BJ (cell line): ENCODE measurements at regions not wholly inside any gene's neighbourhood (a gene's known extent, or its start where the extent isn't known, plus 50 kb on each side); places are given as distances from the start of the nearest gene placed in this dataset.

Source experiments
- CTCF ChIA-PET: fragments of 350-600 bp; formaldehyde crosslinking; extraction: SDS; loops from one replicate; lab custom pipeline; 2021; ENCODE audit warnings: antibody characterized with exemption, inconsistent platforms; lab: Yijun Ruan, JAX
- POLR2A ChIA-PET: fragments of 300-600 bp; sonication (Branson Sonifier 250); formaldehyde crosslinking; extraction: SDS; loops from one replicate; lab custom pipeline; 2021; ENCODE audit warnings: antibody characterized with exemption; lab: Charles Lee
- DNase-seq: peaks from one replicate; pipeline ENCODE4 v3.0.0-alpha.2; 2011; ENCODE audit warnings: low read depth
- H3K27me3 ChIP-seq: 2 replicates; pipeline ENCODE4 v1.6.0; 2011; ENCODE audit warnings: low read length; ENCODE audit not compliant: control insufficient read depth, insufficient read depth
- H3K36me3 ChIP-seq: 2 replicates; pipeline ENCODE4 v1.5.1; 2011; ENCODE audit warnings: low read length; ENCODE audit not compliant: control insufficient read depth, insufficient read depth
- H3K4me3 ChIP-seq: 2 replicates; pipeline ENCODE4 v1.5.1; 2011; ENCODE audit warnings: low read depth, mild to moderate bottlenecking, control low read depth, low read length
- TF ChIP-seq, protein P1 (sequence below): IDR thresholded peaks from 2 replicates; pipeline ENCODE4 v1.5.1; 2011; ENCODE audit warnings: low read depth, mild to moderate bottlenecking, control low read depth, inconsistent platforms, low read length, moderate library complexity; ENCODE audit not compliant: insufficient read depth

DNA sequence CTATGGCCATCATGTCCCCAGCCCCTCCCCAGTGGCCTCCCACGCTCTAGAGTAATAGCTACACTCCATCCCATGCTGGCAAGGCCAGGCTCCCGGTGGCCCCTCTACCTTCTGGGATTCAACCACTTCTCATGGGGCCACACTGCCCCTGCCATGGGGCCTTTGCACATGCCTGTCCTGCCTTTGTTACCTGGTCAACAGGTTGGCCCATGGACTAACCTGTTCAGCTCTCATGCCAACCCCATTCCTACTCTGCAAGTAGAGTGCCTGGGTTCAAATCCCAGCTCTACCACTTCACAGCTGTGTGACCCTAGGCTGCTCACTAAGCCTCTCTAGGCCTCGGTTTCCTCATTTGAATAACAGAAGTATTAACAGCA, 98.5 kb downstream of the RFLNA start:
- Histone ChIP-seq H3K36me3 (peaks cover 14% of the 10 kb centered on the region), H3K4me3 (no peak overlapping the region), H3K27me3 (no peaks in the 10 kb centered on the region)
- TF ChIP-seq, protein P1, sequence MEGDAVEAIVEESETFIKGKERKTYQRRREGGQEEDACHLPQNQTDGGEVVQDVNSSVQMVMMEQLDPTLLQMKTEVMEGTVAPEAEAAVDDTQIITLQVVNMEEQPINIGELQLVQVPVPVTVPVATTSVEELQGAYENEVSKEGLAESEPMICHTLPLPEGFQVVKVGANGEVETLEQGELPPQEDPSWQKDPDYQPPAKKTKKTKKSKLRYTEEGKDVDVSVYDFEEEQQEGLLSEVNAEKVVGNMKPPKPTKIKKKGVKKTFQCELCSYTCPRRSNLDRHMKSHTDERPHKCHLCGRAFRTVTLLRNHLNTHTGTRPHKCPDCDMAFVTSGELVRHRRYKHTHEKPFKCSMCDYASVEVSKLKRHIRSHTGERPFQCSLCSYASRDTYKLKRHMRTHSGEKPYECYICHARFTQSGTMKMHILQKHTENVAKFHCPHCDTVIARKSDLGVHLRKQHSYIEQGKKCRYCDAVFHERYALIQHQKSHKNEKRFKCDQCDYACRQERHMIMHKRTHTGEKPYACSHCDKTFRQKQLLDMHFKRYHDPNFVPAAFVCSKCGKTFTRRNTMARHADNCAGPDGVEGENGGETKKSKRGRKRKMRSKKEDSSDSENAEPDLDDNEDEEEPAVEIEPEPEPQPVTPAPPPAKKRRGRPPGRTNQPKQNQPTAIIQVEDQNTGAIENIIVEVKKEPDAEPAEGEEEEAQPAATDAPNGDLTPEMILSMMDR: no peak
- no peak for DNase-seq
- POLR2A ChIA-PET: interaction anchor here (1.2 kb wide), 1 partner anchor 372 kb away, joined by 3 read pairs; no protein-coding TSS in a partner anchor
- CTCF ChIA-PET: interaction anchor here (1.0 to 1.4 kb wide), 2 partner anchors 9 to 13 kb away, joined by 3 read pairs; no protein-coding TSS in a partner anchor

DNA sequence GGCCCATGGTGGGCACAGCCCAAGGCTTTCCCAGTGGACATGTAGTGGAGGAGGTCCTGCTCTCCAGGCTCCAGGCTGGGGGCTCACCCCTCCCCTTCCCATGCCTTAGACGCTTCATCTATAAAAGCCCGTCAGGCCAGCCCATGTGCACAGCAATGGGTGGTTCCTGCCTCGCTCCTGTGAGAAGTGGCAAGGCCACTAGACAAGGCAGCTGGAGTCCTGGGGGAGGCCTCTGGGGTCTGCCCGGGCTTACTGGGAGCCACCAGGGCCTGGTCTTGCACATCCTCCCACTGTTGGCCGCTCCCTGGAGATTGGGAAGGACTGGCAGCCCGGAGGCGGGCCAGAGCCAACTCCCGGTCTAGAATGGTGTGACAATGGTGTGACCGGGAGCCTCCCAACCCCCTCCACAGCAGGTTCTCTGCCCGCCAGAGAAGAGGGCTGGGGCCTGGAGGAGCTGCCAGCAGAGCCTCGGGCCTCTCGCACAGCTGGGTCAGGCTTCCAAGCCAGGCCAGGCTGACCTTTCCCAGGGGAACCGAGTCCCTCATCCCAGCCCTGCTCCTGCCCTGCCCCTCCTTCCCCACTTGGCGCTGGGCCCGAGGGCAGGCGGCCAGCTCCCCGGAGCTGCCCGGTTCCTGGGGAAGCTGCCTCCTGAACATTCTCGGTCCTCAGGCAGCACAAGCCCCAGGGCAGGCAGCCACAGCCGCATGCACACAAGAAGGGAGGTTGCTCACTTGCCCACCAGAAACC, 97.9 kb downstream of the RFLNA start:
- CTCF ChIA-PET: interaction anchor here (0.8 to 1.4 kb wide), 3 partner anchors 10 to 379 kb away, joined by 3 read pairs; no protein-coding TSS in a partner anchor
- POLR2A ChIA-PET: interaction anchor here (1.2 kb wide), 1 partner anchor 372 kb away, joined by 3 read pairs; no protein-coding TSS in a partner anchor
- H3K36me3 ChIP-seq: peaks cover 9% of the 10 kb centered on the region
- DNase-seq: no peak
- TF ChIP-seq, protein P1: no peak
- no peaks in the 10 kb centered on the region for H3K27me3 ChIP-seq
- H3K4me3 ChIP-seq: no peak overlapping the region

DNA sequence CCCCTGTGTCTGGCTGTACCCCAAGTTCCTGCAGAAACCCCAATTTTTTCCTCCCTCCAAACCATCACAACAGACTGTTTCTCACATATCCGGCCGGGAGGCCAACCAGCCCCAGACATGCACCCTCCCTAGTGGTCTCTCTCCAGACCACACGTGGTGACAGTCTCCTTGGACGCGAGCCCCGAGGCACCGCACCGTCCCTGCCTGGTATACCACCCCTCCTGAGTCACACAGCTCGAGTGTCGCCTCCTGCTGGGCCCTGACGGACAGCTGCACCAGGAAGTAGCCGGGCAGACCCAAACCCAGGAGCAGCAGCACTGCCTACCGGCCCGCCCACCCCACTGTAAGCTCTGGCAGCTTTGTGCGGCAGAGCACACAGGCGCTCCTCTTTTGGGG, 97.4 kb downstream of the RFLNA start:
- CTCF ChIA-PET: interaction anchor here (0.8 to 1.4 kb wide), 2 partner anchors 10 to 379 kb away, joined by 3 read pairs; no protein-coding TSS in a partner anchor
- DNase-seq: no peak
- POLR2A ChIA-PET: no interaction called here

DNA sequence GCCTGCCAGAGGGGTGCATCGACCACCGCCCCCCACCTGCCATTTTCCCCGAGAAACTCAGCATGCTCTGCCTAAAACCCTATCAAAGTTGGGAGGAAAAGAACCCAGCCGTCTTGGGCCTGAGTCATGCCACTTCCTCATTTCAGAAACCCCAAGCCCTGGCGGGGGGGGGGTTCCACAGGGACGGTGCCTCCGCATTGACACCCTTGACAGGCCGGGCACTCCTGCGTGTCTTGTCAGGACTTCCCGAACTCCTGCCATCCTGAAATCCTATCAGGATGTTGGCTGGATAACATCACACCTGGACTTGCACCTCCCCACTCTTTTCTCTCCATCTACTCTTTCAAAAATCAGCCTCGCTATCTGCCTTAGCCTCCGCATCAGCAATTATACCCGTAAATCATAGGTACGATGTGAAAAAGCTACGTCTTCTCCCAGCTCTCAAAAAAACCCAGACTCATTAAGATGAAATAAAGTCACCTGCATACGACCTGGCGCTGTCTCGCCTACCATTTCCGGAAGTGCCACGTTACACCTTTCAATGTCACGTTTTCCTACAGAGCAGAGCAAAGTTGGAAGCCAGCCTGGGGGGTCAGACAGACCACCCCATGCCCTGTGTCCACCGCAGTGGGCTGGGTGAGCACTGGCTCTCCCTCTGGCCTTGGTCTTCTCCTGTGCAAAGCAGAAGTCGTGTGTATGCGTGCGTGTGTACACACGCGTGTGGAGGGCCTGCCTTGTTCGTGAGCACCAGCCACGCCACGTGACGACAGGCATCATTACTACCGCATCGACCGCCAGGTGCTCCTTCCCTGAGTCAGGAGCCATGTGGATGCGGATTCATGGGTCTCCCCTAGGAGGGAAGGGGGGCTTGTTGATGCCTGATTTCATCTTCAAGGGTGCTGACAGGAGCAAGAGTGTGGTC, 96.7 kb downstream of the RFLNA start:
- TF ChIP-seq, protein P1: no peak
- POLR2A ChIA-PET: no interaction called here

More for the DNA sequence above, 97.4 kb downstream of the RFLNA start:
- no peak overlapping the region for H3K4me3 ChIP-seq
- TF ChIP-seq, protein P1: peak; percentile 43
- H3K27me3 ChIP-seq: no peaks in the 10 kb centered on the region
- H3K36me3 ChIP-seq: peaks cover 3% of the 10 kb centered on the region

More for the DNA sequence above, 96.7 kb downstream of the RFLNA start:
- peaks cover 3% of the 10 kb centered on the region; the same call in 1 of the 2 replicates for H3K36me3 ChIP-seq
- H3K27me3 ChIP-seq: no peaks in the 10 kb centered on the region
- CTCF ChIA-PET: interaction anchor here (0.8 kb wide), 1 partner anchor 380 kb away, joined by 3 read pairs; no protein-coding TSS in a partner anchor
- no peak overlapping the region for H3K4me3 ChIP-seq
- DNase-seq: no peak
